ENCODE measurements at regions not wholly inside any gene's neighbourhood (a gene's known extent, or its start where the extent isn't known, plus 50 kb on each side); places are given as distances from the start of the nearest gene placed in this dataset.

- Histone ChIP-seq H3K27me3 (no peaks in the 10 kb centered on the region), H3K4me3 (no peak overlapping the region), H3K4me1 (peaks cover 0 to 20% (median 16%) of the 10 kb centered on the region in 4 donors), H3K27ac (replicated peaks in 1 of 4) (no peak overlapping the region), H3K9me3 (no peaks in the 10 kb centered on the region), H3K36me3 (no peaks in the 10 kb centered on the region)
- intact Hi-C loops (cut with DNase I), result no loop called here
- no peak for DNase-seq (ENCODE audit: extremely low spot score)
- TF ChIP-seq POLR2AphosphoS5 (IDR thresholded peaks at IDR 0.05) (no peak), EP300 (IDR thresholded peaks at IDR 0.05) (no peak), POLR2A (IDR thresholded peaks at IDR 0.05; ENCODE audit: low read depth) (no peak), CTCF (IDR thresholded peaks at IDR 0.05) (no peak)
- WGBS, result 100% methylated on average over 1 of the region's 1 CpG
Measured at GRCh38 chr3:72055436-72055835, 270.5 kb upstream of the PROK2 start.

DNA sequence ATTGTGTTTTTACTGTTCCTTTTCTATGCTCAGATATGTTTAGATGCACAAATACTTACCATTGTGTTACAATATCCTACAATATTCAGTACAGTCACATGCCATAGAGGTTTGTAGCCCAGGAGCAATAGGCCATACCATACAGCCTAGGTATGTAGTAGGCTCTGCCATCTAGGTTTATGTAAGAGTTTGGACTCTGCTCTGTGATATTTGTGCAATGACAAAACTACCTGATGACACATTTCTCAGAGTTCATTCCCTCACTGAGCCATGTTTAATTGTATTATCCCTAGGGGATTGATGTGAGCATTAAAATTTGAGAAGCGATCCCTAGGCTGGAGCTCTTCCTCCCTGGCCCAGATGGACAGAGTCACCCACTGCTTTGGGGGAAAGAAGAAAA lies 270.0 kb upstream of the PROK2 start:
- peaks cover 0 to 20% (median 16%) of the 10 kb centered on the region in 4 donors for H3K4me1 ChIP-seq
- no peaks in the 10 kb centered on the region for H3K36me3 ChIP-seq
- TF ChIP-seq EP300 (IDR thresholded peaks at IDR 0.05) (no peak), POLR2A (IDR thresholded peaks at IDR 0.05; ENCODE audit: low read depth) (no peak), POLR2AphosphoS5 (IDR thresholded peaks at IDR 0.05) (no peak), CTCF (IDR thresholded peaks at IDR 0.05) (no peak)
- H3K4me3 ChIP-seq, result no peak overlapping the region
- 100% methylated on average over 1 of the region's 1 CpG for WGBS
- no peak overlapping the region for H3K27ac ChIP-seq (replicated peaks in 1 of 4)
- intact Hi-C loops (cut with DNase I), result no loop called here
- H3K9me3 ChIP-seq, result no peaks in the 10 kb centered on the region
- DNase-seq (ENCODE audit: extremely low spot score), result no peak
- no peaks in the 10 kb centered on the region for H3K27me3 ChIP-seq

- Histone ChIP-seq H3K4me1 (peaks cover 0 to 10% (median 6%) of the 10 kb centered on the region in 4 donors), H3K27ac (replicated peaks in 1 of 4) (no peak overlapping the region), H3K27me3 (no peaks in the 10 kb centered on the region), H3K9me3 (no peaks in the 10 kb centered on the region), H3K36me3 (no peaks in the 10 kb centered on the region), H3K4me3 (no peak overlapping the region)
- intact Hi-C loops (cut with DNase I), result no loop called here
- WGBS, result 81% methylated on average over 8 of the region's 8 CpGs
- TF ChIP-seq POLR2A (IDR thresholded peaks at IDR 0.05; ENCODE audit: low read depth) (no peak), POLR2AphosphoS5 (IDR thresholded peaks at IDR 0.05) (no peak), EP300 (IDR thresholded peaks at IDR 0.05) (no peak), CTCF (IDR thresholded peaks at IDR 0.05) (no peak)
- DNase-seq (ENCODE audit: extremely low spot score), result no peak
Measured at GRCh38 chr3:72052841-72053409, 268.0 kb upstream of the PROK2 start.

DNA sequence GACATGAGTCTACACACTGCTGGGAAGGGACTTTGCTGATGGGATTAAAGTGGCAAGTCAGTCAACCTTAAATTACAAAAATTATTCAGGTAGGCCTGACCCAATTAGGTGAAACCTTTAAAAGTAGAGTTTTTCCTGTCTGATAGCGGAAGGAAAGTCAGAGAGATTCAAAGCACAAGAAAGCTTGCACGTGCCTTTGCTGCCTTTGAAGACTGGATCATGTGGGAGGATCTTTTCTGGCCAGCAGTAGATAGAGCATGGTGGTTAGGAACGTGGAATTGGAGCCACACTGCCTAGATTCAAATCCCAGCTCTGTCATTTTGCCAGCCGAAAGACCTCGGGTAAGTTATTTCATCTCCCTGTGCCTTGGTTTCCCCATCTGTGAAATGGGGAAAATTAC lies 265.8 kb upstream of the PROK2 start:
- Histone ChIP-seq H3K27me3 (no peaks in the 10 kb centered on the region), H3K4me1 (no peaks in the 10 kb centered on the region), H3K4me3 (no peak overlapping the region), H3K36me3 (no peaks in the 10 kb centered on the region), H3K27ac (replicated peaks in 1 of 4) (no peak overlapping the region), H3K9me3 (no peaks in the 10 kb centered on the region)
- WGBS, result 94% methylated on average over 5 of the region's 5 CpGs
- TF ChIP-seq CTCF (IDR thresholded peaks at IDR 0.05) (no peak), EP300 (IDR thresholded peaks at IDR 0.05) (no peak), POLR2AphosphoS5 (IDR thresholded peaks at IDR 0.05) (no peak), POLR2A (IDR thresholded peaks at IDR 0.05; ENCODE audit: low read depth) (no peak)
- no peak for DNase-seq (ENCODE audit: extremely low spot score)
- intact Hi-C loops (cut with DNase I), result no loop called here

GRCh38 chr3:72050048-72050632 lies 265.2 kb upstream of the PROK2 start:
- Histone ChIP-seq H3K27ac (replicated peaks in 1 of 4) (no peak overlapping the region), H3K4me3 (no peak overlapping the region), H3K4me1 (no peaks in the 10 kb centered on the region), H3K36me3 (no peaks in the 10 kb centered on the region), H3K27me3 (no peaks in the 10 kb centered on the region), H3K9me3 (no peaks in the 10 kb centered on the region)
- TF ChIP-seq POLR2AphosphoS5 (IDR thresholded peaks at IDR 0.05) (no peak), POLR2A (IDR thresholded peaks at IDR 0.05; ENCODE audit: low read depth) (no peak), CTCF (IDR thresholded peaks at IDR 0.05) (no peak), EP300 (IDR thresholded peaks at IDR 0.05) (no peak)
- 83% methylated on average over 6 of the region's 6 CpGs for WGBS
- no peak for DNase-seq (ENCODE audit: extremely low spot score)
- intact Hi-C loops (cut with DNase I), result no loop called here

Data from esophagus muscularis mucosa (tissue), 4 donors.